Glutamatergic neuron (in vitro differentiated cells): ENCODE measurements at regions not wholly inside any gene's neighbourhood (a gene's known extent, or its start where the extent isn't known, plus 50 kb on each side); places are given as distances from the start of the nearest gene placed in this dataset.

ENCODE experiments used
- DNase-seq: peaks from one replicate; pipeline ENCODE4 v3.0.0; 2022
- H3K27ac Mint-ChIP-seq: one replicate; pipeline ENCODE4 v1.8.0; 2020; ENCODE audit warnings: mild to moderate bottlenecking, mixed read lengths, inconsistent platforms; ENCODE audit not compliant: unreplicated experiment
- H3K27me3 Mint-ChIP-seq: one replicate; pipeline ENCODE4 v1.8.0; 2020; ENCODE audit warnings: mild to moderate bottlenecking, moderate library complexity, mixed read lengths, inconsistent platforms; ENCODE audit not compliant: unreplicated experiment
- H3K36me3 Mint-ChIP-seq: one replicate; pipeline ENCODE4 v1.8.0; 2020; ENCODE audit warnings: mild to moderate bottlenecking, mixed read lengths, inconsistent platforms; ENCODE audit not compliant: unreplicated experiment
- H3K4me1 Mint-ChIP-seq: one replicate; pipeline ENCODE4 v1.8.0; 2020; ENCODE audit warnings: mild to moderate bottlenecking, low read depth, mixed read lengths, inconsistent platforms; ENCODE audit not compliant: unreplicated experiment
- H3K4me3 Mint-ChIP-seq: one replicate; pipeline ENCODE4 v1.8.0; 2020; ENCODE audit warnings: mild to moderate bottlenecking, mixed read lengths, inconsistent platforms; ENCODE audit not compliant: unreplicated experiment
- H3K9me3 Mint-ChIP-seq: one replicate; pipeline ENCODE4 v1.8.0; 2020; ENCODE audit warnings: mild to moderate bottlenecking, moderate library complexity, mixed read lengths, inconsistent platforms; ENCODE audit not compliant: unreplicated experiment
- CTCF ChIP-seq: fragments of 200-600 bp; sonication (generic); IDR thresholded peaks from one replicate; pipeline ENCODE4 v1.5.0; 2021; ENCODE audit not compliant: partially characterized antibody, unreplicated experiment

DNA sequence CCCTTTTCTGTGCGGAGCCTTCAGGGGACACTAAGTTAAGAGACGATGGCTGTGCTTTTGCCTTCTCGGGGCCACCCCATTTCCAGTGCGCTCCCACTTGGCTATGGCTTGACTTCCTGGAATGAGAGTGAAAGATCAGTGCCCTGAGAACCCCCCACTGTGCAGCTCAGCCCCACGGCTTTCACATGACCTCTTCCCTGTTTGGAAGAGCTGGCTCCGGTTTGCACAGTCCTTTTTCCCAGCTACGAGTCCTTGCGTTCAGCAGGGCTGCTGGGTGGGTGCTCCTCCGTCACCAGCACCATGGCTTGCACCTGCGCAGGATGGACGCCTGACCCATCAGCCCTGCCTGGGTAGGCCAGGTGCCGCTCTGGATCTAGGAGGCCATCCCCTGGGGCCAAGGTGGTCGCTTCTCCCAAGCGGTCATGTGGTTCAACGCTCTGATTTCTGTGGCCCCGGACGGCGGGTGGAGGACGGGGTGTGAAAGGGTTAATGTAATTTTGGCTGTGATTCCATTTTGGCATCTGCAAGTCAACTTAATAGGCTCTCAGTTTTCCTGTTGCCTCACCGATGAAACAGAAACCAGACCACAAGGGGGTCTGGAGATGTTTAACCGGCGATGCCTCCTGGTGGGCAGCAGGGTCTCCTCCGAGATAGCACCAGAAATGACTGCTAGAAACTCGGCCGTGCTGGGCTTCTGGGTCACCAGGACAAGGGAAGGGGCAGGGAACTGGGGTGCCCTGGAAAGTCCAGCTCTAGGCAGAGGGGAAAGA lies 113.1 kb upstream of the HAAO start:
- Mint-ChIP-seq H3K27ac (no peak overlapping the region), H3K36me3 (no peaks in the 10 kb centered on the region), H3K9me3 (peaks cover 2% of the 10 kb centered on the region), H3K4me1 (peaks cover 30% of the 10 kb centered on the region), H3K4me3 (no peak overlapping the region), H3K27me3 (no peaks in the 10 kb centered on the region)
- no peak for DNase-seq
- TF ChIP-seq CTCF, result no peak

DNA sequence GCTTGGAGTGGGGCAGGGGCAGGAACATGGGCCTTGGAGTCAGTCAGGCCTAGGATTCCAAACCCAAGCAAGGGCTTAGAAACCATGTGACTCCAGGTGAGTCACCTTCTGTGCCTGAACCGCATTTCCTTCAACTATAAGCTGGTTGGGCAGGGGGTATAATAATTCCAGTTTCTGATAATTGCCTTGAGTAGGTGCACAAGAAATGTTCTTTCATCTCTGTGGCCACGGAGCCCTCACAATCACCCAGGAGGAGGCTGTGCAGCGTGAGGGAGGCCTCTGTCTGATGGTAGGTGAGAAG lies 112.1 kb upstream of the HAAO start:
- DNase-seq, result no peak
- Mint-ChIP-seq H3K4me1 (peaks cover 32% of the 10 kb centered on the region), H3K9me3 (peaks cover 3% of the 10 kb centered on the region), H3K27me3 (no peaks in the 10 kb centered on the region), H3K27ac (no peak overlapping the region), H3K4me3 (no peak overlapping the region), H3K36me3 (no peaks in the 10 kb centered on the region)
- no peak for TF ChIP-seq CTCF

DNA sequence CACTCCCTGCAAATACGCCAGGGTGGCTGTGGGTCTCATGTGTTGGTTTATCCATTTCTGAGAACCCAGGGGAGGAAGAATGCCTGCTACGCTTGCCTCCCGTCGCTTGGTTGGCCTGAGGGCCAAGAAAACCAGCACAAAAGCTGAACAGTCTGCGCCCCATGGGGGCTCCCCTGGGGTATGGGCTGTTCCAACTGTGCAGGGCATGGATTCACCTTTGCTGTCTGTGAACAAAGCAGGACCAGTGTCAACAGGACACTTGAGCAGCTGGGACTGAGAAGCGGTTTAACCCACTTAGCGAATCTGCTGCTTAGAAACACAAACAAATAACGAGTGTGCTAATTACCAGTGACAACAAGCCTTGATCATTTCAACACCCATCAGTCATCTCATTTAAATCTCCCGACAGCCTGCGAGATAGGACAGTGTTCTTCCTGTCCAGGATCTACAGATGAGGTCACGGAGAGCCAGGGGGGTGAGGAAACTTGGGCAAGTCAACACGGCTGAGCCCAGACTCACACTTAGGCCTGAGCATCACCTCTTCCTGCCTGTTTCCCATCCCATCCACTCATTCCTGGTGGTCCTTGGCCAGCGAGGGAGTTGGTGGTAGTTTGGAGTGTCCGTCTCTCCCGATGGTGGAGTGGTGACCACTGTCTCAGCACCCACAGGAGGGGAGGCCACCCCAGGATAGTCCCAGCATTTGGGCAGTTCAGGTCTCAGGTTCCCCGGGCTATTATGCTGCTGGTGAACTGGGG lies 111.6 kb upstream of the HAAO start:
- H3K27me3 Mint-ChIP-seq, result no peaks in the 10 kb centered on the region

GRCh38 chr2:42902939-42903709 lies 110.7 kb upstream of the HAAO start:
- Mint-ChIP-seq H3K9me3 (peaks cover 3% of the 10 kb centered on the region), H3K4me3 (no peak overlapping the region), H3K27me3 (no peaks in the 10 kb centered on the region), H3K36me3 (no peaks in the 10 kb centered on the region), H3K27ac (no peak overlapping the region), H3K4me1 (peaks cover 30% of the 10 kb centered on the region)
- no peak for TF ChIP-seq CTCF
- no peak for DNase-seq

More for the DNA sequence above, 111.6 kb upstream of the HAAO start:
- Mint-ChIP-seq H3K9me3 (peaks cover 3% of the 10 kb centered on the region), H3K27ac (no peak overlapping the region), H3K36me3 (no peaks in the 10 kb centered on the region), H3K4me3 (no peak overlapping the region), H3K4me1 (peaks cover 32% of the 10 kb centered on the region)
- DNase-seq, result no peak
- no peak for TF ChIP-seq CTCF
